GM18508 (cell line): ENCODE measurements at regions not wholly inside any gene's neighbourhood (a gene's known extent, or its start where the extent isn't known, plus 50 kb on each side); places are given as distances from the start of the nearest gene placed in this dataset.
"Not testable (repeated sequence)": the region's sequence is repeated elsewhere in the genome, so short reads cannot be mapped to it uniquely, and the experiment has no call there.

Experiments used
- ATAC-seq: cut with Tn5 transposase; IDR thresholded peaks from one replicate; pipeline ENCODE4 v1.9.1; 2021; ENCODE audit warnings: moderate number of reproducible peaks; ENCODE audit not compliant: insufficient read depth, unreplicated experiment

- no peak for ATAC-seq
These were observed 240.1 kb upstream of the RASA1 start for GRCh38 chr5:87027570-87027969.

GRCh38 chr5:87029951-87030350, 237.7 kb upstream of the RASA1 start:
- ATAC-seq = no peak

GRCh38 chr5:87030699-87031098, 237.0 kb upstream of the RASA1 start:
- no peak for ATAC-seq

- no peak for ATAC-seq
These were observed 233.1 kb upstream of the RASA1 start for GRCh38 chr5:87034557-87034956.

- ATAC-seq = no peak
These were observed 225.1 kb upstream of the RASA1 start for GRCh38 chr5:87042554-87042953.

GRCh38 chr5:87048156-87048555, 219.5 kb upstream of the RASA1 start:
- ATAC-seq = no peak

- ATAC-seq = not testable (repeated sequence)
These were observed 218.7 kb upstream of the RASA1 start for GRCh38 chr5:87049012-87049411.

- no peak for ATAC-seq
These were observed 216.1 kb upstream of the RASA1 start for GRCh38 chr5:87051502-87052113.

- ATAC-seq = no peak
These were observed 214.5 kb upstream of the RASA1 start for GRCh38 chr5:87053146-87053545.

- no peak for ATAC-seq
These were observed 212.9 kb upstream of the RASA1 start for GRCh38 chr5:87054821-87055220.

GRCh38 chr5:87061046-87061445, 206.6 kb upstream of the RASA1 start:
- ATAC-seq = no peak

GRCh38 chr5:87069311-87069710, 198.4 kb upstream of the RASA1 start:
- no peak for ATAC-seq

GRCh38 chr5:87069974-87070608, 197.6 kb upstream of the RASA1 start:
- no peak for ATAC-seq

GRCh38 chr5:87074072-87074471, 193.6 kb upstream of the RASA1 start:
- no peak for ATAC-seq

GRCh38 chr5:87074934-87075541, 192.6 kb upstream of the RASA1 start:
- peak; percentile 94 for ATAC-seq

- ATAC-seq = no peak
These were observed 191.3 kb upstream of the RASA1 start for GRCh38 chr5:87076411-87076810.

- ATAC-seq = no peak
These were observed 190.8 kb upstream of the RASA1 start for GRCh38 chr5:87076931-87077330.

GRCh38 chr5:87079219-87079618, 188.5 kb upstream of the RASA1 start:
- ATAC-seq = no peak

- peak; percentile 5 for ATAC-seq
These were observed 186.7 kb upstream of the RASA1 start for GRCh38 chr5:87081016-87081415.

- peak; percentile 85 for ATAC-seq
These were observed 185.9 kb upstream of the RASA1 start for GRCh38 chr5:87081511-87082372.

GRCh38 chr5:87094347-87094746, 173.3 kb upstream of the RASA1 start:
- no peak for ATAC-seq
